SJSA1 (cell line): ENCODE measurements at regions not wholly inside any gene's neighbourhood (a gene's known extent, or its start where the extent isn't known, plus 50 kb on each side); places are given as distances from the start of the nearest gene placed in this dataset.

Source experiments
- DNase-seq, 2 experiments: peaks; one replicate each; pipeline ENCODE4 v3.0.0-alpha.2; 2015 to 2020; ENCODE audit warnings: low spot score in 2 of 2, low read depth in 1 of 2
- H3K27ac ChIP-seq: fragments of 250-450 bp; sonication (Bioruptor Pico); 2 replicates; pipeline ENCODE4 v1.5.1; 2020; ENCODE audit warnings: mild to moderate bottlenecking, moderate library complexity
- H3K27me3 ChIP-seq: fragments of 250-450 bp; sonication (Bioruptor Pico); replicated peaks from 2 replicates; pipeline ENCODE4 v1.5.1; 2020; ENCODE audit warnings: mild to moderate bottlenecking, moderate library complexity
- H3K36me3 ChIP-seq: fragments of 250-450 bp; sonication (Bioruptor Pico); 2 replicates; pipeline ENCODE4 v1.5.1; 2020; ENCODE audit warnings: mild to moderate bottlenecking
- H3K4me1 ChIP-seq: fragments of 250-450 bp; sonication (Bioruptor Pico); replicated peaks from 2 replicates; pipeline ENCODE4 v1.6.1; 2021; ENCODE audit warnings: mild to moderate bottlenecking
- H3K4me3 ChIP-seq: fragments of 250-450 bp; sonication (Bioruptor Pico); 2 replicates; pipeline ENCODE4 v1.5.1; 2020; ENCODE audit warnings: mild to moderate bottlenecking
- H3K9me3 ChIP-seq: fragments of 250-450 bp; sonication (Bioruptor Pico); replicated peaks from 2 replicates; pipeline ENCODE4 v1.5.1; 2020; ENCODE audit warnings: mild to moderate bottlenecking

- H3K4me1 ChIP-seq, result peaks cover 32% of the 10 kb centered on the region
- no peak overlapping the region for H3K27ac ChIP-seq
- no peaks in the 10 kb centered on the region for H3K36me3 ChIP-seq
- H3K9me3 ChIP-seq, result no peaks in the 10 kb centered on the region
- H3K27me3 ChIP-seq, result no peaks in the 10 kb centered on the region
- no peak overlapping the region for H3K4me3 ChIP-seq
- no peak for DNase-seq
Observed at GRCh38 chr4:80129785-80130184, 56.8 kb upstream of the ANTXR2 start.

GRCh38 chr4:80128941-80129340, 55.9 kb upstream of the ANTXR2 start:
- no peaks in the 10 kb centered on the region for H3K27me3 ChIP-seq
- no peaks in the 10 kb centered on the region for H3K9me3 ChIP-seq
- H3K4me3 ChIP-seq, result no peak overlapping the region
- H3K36me3 ChIP-seq, result no peaks in the 10 kb centered on the region
- no peak for DNase-seq
- 0 out of 2 replicates have a peak overlapping the region, but pooled peaks have one; percentile 9 for H3K27ac ChIP-seq
- peaks cover 31% of the 10 kb centered on the region for H3K4me1 ChIP-seq

DNA sequence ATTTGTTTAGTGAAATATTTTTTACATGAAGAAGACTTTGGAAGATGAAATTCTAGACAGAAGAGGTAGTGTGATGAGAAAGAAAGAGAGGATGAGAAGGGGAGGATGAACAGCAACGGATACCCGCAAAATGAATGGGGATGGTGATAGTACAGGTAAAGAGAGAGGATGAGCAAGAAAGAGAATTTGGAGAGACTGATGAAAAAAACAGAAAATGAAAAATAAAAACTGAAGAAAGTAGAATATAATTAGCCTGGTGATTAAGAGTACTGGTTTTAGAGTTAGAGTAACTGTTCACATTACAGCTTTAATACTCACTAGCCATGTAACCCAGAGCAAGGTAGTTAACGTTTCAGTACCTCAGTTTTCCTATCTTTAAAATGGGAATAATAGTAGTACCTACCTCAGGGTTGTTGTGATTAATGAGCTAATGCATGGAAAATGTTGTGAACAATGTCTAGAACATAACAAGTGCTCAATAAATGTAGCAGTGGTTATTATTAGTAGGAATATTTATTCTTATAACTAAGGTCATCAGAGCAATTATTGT, 54.9 kb upstream of the ANTXR2 start:
- no peaks in the 10 kb centered on the region for H3K36me3 ChIP-seq
- peak overlapping the region; percentile 62 for H3K27ac ChIP-seq
- no peak for DNase-seq
- no peak overlapping the region for H3K4me3 ChIP-seq
- H3K27me3 ChIP-seq, result no peaks in the 10 kb centered on the region
- peaks cover 31% of the 10 kb centered on the region for H3K4me1 ChIP-seq
- no peaks in the 10 kb centered on the region for H3K9me3 ChIP-seq

DNA sequence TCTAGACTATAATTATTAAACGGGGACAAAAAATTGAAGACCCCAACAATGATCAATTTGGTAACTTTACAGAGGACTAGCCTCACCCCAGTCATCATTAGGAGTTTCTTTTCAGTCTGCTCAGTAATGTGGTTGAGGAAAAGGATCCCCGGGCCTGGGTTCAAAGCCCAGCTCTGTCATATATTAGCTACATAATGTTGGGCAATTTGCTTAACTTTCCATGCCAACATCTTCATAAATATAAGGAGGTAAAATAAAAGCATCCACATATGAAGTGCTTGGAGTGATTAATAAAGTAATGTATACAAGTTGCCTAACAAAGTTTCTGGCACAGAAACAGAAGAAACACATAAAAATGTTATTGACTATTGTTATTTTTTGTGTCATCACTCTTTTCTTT, 53.4 kb upstream of the ANTXR2 start:
- H3K27me3 ChIP-seq, result no peaks in the 10 kb centered on the region
- H3K9me3 ChIP-seq, result no peaks in the 10 kb centered on the region
- no peak for DNase-seq
- peak overlapping the region; percentile 62 for H3K27ac ChIP-seq
- no peak overlapping the region for H3K4me3 ChIP-seq
- peaks cover 31% of the 10 kb centered on the region for H3K4me1 ChIP-seq
- no peaks in the 10 kb centered on the region for H3K36me3 ChIP-seq

GRCh38 chr4:80125252-80126177, 52.5 kb upstream of the ANTXR2 start:
- H3K9me3 ChIP-seq, result no peaks in the 10 kb centered on the region
- peak in 1 of 2 experiments; percentile 43 for DNase-seq
- H3K36me3 ChIP-seq, result no peaks in the 10 kb centered on the region
- H3K4me3 ChIP-seq, result no peak overlapping the region
- H3K27ac ChIP-seq, result peak overlapping the region; percentile 62
- H3K4me1 ChIP-seq, result peaks cover 31% of the 10 kb centered on the region
- no peaks in the 10 kb centered on the region for H3K27me3 ChIP-seq

DNA sequence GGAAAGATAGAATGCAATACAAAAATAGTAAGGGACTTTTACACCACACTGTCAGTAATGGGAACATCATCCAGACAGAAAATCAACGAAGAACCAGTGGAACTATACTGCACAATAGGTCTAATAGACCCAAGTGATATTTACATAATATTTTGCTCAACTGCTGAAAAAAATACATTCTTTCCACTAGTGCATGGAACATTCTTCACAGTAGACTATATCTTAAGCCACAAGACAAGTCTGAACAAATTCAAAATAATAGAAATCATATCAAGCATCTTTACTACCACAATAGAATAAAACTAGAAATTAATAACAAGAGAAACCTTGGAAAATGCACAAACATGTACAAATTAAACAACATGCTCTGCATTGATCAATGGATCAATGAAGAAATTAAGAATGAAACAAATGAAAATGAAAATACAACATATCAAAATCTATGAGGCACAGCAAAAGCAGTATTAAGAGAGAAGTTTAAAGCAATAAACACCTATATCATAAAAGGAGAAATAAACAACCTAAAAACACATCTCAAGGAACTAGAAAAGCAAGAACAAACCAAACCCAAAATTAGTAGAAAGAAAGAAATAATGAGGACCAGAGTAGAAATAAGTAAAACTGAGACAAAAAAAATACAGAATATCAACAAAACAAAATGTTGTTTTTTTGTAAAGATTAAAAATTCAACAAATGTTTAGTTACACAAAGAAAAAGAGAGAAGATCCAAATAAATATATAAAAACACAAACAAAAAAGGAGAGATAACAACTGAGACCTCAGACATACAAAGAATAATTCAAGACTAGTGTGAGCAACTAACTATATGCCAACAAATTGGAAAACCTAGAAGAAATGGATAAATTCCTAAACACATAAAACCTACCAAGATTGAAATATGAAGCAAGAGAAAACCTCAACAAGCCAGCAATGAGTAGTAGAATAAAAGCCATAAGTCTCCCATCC, 51.5 kb upstream of the ANTXR2 start:
- no peak for DNase-seq
- Histone ChIP-seq H3K9me3 (no peaks in the 10 kb centered on the region), H3K27ac (no peak overlapping the region), H3K36me3 (no peaks in the 10 kb centered on the region), H3K4me1 (peaks cover 31% of the 10 kb centered on the region), H3K4me3 (no peak overlapping the region), H3K27me3 (no peaks in the 10 kb centered on the region)
